ENCODE measurements at regions not wholly inside any gene's neighbourhood (a gene's known extent, or its start where the extent isn't known, plus 50 kb on each side); places are given as distances from the start of the nearest gene placed in this dataset.

- Histone ChIP-seq H3K9me3 (no peaks in the 10 kb centered on the region), H3K36me3 (no peaks in the 10 kb centered on the region), H3K27ac (replicated peaks in 1 of 4) (no peak overlapping the region), H3K4me3 (no peak overlapping the region), H3K4me1 (no peaks in the 10 kb centered on the region), H3K27me3 (no peaks in the 10 kb centered on the region)
- TF ChIP-seq EP300 (IDR thresholded peaks at IDR 0.05) (no peak), POLR2AphosphoS5 (IDR thresholded peaks at IDR 0.05) (no peak), POLR2A (IDR thresholded peaks at IDR 0.05; ENCODE audit: low read depth) (no peak), CTCF (IDR thresholded peaks at IDR 0.05) (no peak)
- intact Hi-C loops (cut with DNase I), result no loop called here
- DNase-seq (ENCODE audit: extremely low spot score), result no peak
- 74% methylated on average over 2 of the region's 2 CpGs for WGBS
Observed at GRCh38 chrX:98114021-98114420, 1230.3 kb downstream of the RPA4 start.

GRCh38 chrX:98141466-98141865 is 1257.8 kb downstream of the RPA4 start:
- Histone ChIP-seq H3K27me3 (no peaks in the 10 kb centered on the region), H3K4me1 (no peaks in the 10 kb centered on the region), H3K4me3 (no peak overlapping the region), H3K27ac (replicated peaks in 1 of 4) (no peak overlapping the region), H3K36me3 (no peaks in the 10 kb centered on the region), H3K9me3 (no peaks in the 10 kb centered on the region)
- TF ChIP-seq CTCF (IDR thresholded peaks at IDR 0.05), result no peak
- no peak for TF ChIP-seq POLR2AphosphoS5 (IDR thresholded peaks at IDR 0.05)
- TF ChIP-seq POLR2A (IDR thresholded peaks at IDR 0.05; ENCODE audit: low read depth), result no peak
- no peak for TF ChIP-seq EP300 (IDR thresholded peaks at IDR 0.05)
- no peak for DNase-seq (ENCODE audit: extremely low spot score)
- intact Hi-C loops (cut with DNase I), result no loop called here
- WGBS, result 88% methylated on average over 1 of the region's 1 CpG

GRCh38 chrX:98191003-98191402 is 1307.3 kb downstream of the RPA4 start:
- TF ChIP-seq POLR2A (IDR thresholded peaks at IDR 0.05; ENCODE audit: low read depth), result no peak
- TF ChIP-seq POLR2AphosphoS5 (IDR thresholded peaks at IDR 0.05), result no peak
- TF ChIP-seq EP300 (IDR thresholded peaks at IDR 0.05), result no peak
- TF ChIP-seq CTCF (IDR thresholded peaks at IDR 0.05), result no peak
- Histone ChIP-seq H3K27me3 (no peaks in the 10 kb centered on the region), H3K36me3 (no peaks in the 10 kb centered on the region), H3K4me1 (no peaks in the 10 kb centered on the region), H3K4me3 (no peak overlapping the region), H3K27ac (replicated peaks in 1 of 4) (no peak overlapping the region), H3K9me3 (no peaks in the 10 kb centered on the region)
- DNase-seq (ENCODE audit: extremely low spot score), result no peak
- WGBS, result 91% methylated on average over 1 of the region's 1 CpG
- intact Hi-C loops (cut with DNase I), result no loop called here

- Histone ChIP-seq H3K4me3 (no peak overlapping the region), H3K4me1 (no peaks in the 10 kb centered on the region), H3K27ac (replicated peaks in 1 of 4) (no peak overlapping the region), H3K36me3 (no peaks in the 10 kb centered on the region), H3K27me3 (no peaks in the 10 kb centered on the region), H3K9me3 (no peaks in the 10 kb centered on the region)
- TF ChIP-seq POLR2AphosphoS5 (IDR thresholded peaks at IDR 0.05) (no peak), POLR2A (IDR thresholded peaks at IDR 0.05; ENCODE audit: low read depth) (no peak), EP300 (IDR thresholded peaks at IDR 0.05) (no peak), CTCF (IDR thresholded peaks at IDR 0.05) (no peak)
- no peak for DNase-seq (ENCODE audit: extremely low spot score)
- 79% methylated on average over 2 of the region's 2 CpGs for WGBS
- intact Hi-C loops (cut with DNase I), result no loop called here
Observed at GRCh38 chrX:98194036-98194435, 1310.3 kb downstream of the RPA4 start.

DNA sequence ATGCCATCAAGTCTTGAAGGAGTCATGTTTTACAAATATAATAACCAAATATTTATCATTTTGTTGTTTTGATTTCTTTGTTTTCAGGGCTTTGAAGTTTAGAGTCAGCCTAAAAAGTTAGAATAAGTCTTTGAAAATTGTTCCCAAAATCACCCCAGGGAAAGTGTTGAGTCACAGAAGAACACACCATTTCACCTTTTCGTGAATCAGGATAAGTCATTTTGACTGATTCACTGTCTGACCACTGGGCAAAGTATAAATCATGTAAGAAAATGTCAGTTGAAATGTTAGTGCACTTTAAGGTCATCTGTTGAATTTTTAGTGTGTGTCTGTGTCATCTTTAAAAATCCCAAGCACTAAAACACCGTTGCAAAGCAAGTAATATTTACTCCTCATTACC is 1320.1 kb downstream of the RPA4 start:
- WGBS, result 60% methylated on average over 2 of the region's 2 CpGs
- Histone ChIP-seq H3K36me3 (no peaks in the 10 kb centered on the region), H3K9me3 (no peaks in the 10 kb centered on the region), H3K4me1 (no peaks in the 10 kb centered on the region), H3K4me3 (no peak overlapping the region), H3K27me3 (peaks cover 0 to 4% (median 0%) of the 10 kb centered on the region in 4 donors), H3K27ac (replicated peaks in 1 of 4) (no peak overlapping the region)
- intact Hi-C loops (cut with DNase I), result no loop called here
- DNase-seq (ENCODE audit: extremely low spot score), result no peak
- TF ChIP-seq POLR2A (IDR thresholded peaks at IDR 0.05; ENCODE audit: low read depth) (no peak), EP300 (IDR thresholded peaks at IDR 0.05) (no peak), CTCF (IDR thresholded peaks at IDR 0.05) (no peak), POLR2AphosphoS5 (IDR thresholded peaks at IDR 0.05) (no peak)

All from esophagus muscularis mucosa (tissue), 4 donors.